Upper lobe of left lung (tissue), 4 donors: ENCODE measurements at regions not wholly inside any gene's neighbourhood (a gene's known extent, or its start where the extent isn't known, plus 50 kb on each side); places are given as distances from the start of the nearest gene placed in this dataset.
"Not testable (repeated sequence)": the region's sequence is repeated elsewhere in the genome, so short reads cannot be mapped to it uniquely, and the experiment has no call there.

Experiments used
- POLR2A ChIP-seq, 4 donors: fragments of 450-650 bp; IDR thresholded peaks; one replicate each; pipeline ENCODE4 v1.5.1; 2016 to 2017; ENCODE audit warnings: antibody characterized with exemption in 4 of 4, mild to moderate bottlenecking in 2 of 4
- POLR2AphosphoS5 ChIP-seq, 2 donors: sonication (generic); formaldehyde crosslinking; IDR thresholded peaks; one replicate each; pipeline ENCODE4 v1.5.1; 2017; ENCODE audit warnings: antibody characterized with exemption in 2 of 2
- TF ChIP-seq, protein P1 (sequence below), 6 experiments: fragments of 450-650 bp in 4 of 6; fragments of 200-600 bp in 2 of 6; sonication (generic) in 2 of 6; IDR thresholded peaks; one replicate each; pipeline ENCODE4 v1.5.1; 2016 to 2019; ENCODE audit warnings: antibody characterized with exemption in 6 of 6

DNA sequence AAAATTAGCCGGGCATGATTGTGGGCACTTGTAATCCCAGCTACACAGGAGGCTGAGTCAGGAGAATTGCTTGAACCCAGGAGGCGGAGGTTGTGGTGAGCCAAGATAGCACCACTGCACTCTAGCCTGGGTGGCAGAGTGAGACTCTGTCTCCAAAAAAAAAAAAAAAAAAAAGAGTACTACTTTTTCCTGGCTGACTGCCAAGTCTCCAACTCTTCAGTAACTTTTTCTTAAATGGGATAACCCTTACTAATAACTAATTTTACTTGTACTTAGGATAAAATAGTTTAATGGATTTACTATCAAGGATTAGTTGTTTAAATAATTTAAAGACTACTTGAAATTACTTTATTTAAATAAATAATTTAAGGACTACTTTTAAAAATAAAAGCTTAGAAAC is 158.8 kb upstream of the CAND1 start:
- TF ChIP-seq, protein P1, sequence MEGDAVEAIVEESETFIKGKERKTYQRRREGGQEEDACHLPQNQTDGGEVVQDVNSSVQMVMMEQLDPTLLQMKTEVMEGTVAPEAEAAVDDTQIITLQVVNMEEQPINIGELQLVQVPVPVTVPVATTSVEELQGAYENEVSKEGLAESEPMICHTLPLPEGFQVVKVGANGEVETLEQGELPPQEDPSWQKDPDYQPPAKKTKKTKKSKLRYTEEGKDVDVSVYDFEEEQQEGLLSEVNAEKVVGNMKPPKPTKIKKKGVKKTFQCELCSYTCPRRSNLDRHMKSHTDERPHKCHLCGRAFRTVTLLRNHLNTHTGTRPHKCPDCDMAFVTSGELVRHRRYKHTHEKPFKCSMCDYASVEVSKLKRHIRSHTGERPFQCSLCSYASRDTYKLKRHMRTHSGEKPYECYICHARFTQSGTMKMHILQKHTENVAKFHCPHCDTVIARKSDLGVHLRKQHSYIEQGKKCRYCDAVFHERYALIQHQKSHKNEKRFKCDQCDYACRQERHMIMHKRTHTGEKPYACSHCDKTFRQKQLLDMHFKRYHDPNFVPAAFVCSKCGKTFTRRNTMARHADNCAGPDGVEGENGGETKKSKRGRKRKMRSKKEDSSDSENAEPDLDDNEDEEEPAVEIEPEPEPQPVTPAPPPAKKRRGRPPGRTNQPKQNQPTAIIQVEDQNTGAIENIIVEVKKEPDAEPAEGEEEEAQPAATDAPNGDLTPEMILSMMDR (IDR thresholded peaks at IDR 0.05) = not testable (repeated sequence)
- not testable (repeated sequence) for TF ChIP-seq POLR2A, POLR2AphosphoS5 (IDR thresholded peaks at IDR 0.05)
